ENCODE measurements at regions not wholly inside any gene's neighbourhood (a gene's known extent, or its start where the extent isn't known, plus 50 kb on each side); places are given as distances from the start of the nearest gene placed in this dataset.

DNA sequence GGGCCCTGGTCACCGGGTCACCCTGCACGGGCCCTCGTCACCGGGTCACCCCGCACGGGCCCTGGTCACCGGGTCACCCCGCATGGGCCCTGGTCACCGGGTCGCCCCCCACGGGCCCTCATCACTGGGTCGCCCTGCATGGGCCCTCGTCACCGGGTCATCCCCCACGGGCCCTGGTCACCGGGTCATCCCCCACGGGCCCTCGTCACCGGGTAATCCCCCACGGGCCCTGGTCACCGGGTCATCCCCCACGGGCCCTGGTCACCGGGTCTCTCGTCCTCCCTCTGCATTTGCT is 77.6 kb downstream of the RIPK4 start:
- H3K4me1 Mint-ChIP-seq (ENCODE audit: insufficient read depth, unreplicated experiment): peaks cover 28% of the 10 kb centered on the region
- H3K4me3 Mint-ChIP-seq (ENCODE audit: unreplicated experiment): no peak overlapping the region
- H3K27ac Mint-ChIP-seq (ENCODE audit: low read depth, unreplicated experiment): no peak overlapping the region
- intact Hi-C loops (cut with micrococcal nuclease): no loop called here
- ChIA-PET POLR2A (no interaction called here), CTCF (no interaction called here)
- TF ChIP-seq, protein P1, sequence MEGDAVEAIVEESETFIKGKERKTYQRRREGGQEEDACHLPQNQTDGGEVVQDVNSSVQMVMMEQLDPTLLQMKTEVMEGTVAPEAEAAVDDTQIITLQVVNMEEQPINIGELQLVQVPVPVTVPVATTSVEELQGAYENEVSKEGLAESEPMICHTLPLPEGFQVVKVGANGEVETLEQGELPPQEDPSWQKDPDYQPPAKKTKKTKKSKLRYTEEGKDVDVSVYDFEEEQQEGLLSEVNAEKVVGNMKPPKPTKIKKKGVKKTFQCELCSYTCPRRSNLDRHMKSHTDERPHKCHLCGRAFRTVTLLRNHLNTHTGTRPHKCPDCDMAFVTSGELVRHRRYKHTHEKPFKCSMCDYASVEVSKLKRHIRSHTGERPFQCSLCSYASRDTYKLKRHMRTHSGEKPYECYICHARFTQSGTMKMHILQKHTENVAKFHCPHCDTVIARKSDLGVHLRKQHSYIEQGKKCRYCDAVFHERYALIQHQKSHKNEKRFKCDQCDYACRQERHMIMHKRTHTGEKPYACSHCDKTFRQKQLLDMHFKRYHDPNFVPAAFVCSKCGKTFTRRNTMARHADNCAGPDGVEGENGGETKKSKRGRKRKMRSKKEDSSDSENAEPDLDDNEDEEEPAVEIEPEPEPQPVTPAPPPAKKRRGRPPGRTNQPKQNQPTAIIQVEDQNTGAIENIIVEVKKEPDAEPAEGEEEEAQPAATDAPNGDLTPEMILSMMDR (IDR thresholded peaks at IDR 0.05; ENCODE audit: unreplicated experiment): no peak
- peaks cover 8% of the 10 kb centered on the region for H3K9me3 Mint-ChIP-seq (ENCODE audit: unreplicated experiment)
- BruUV-seq (replicated peaks): no TSS peak
- no peaks in the 10 kb centered on the region for H3K36me3 Mint-ChIP-seq (ENCODE audit: insufficient read depth, unreplicated experiment)
- DNase-seq (ENCODE audit: unreplicated experiment): no peak
- H3K27me3 Mint-ChIP-seq (ENCODE audit: insufficient read depth, unreplicated experiment): no peaks in the 10 kb centered on the region

GRCh38 chr21:41687633-41688032 is 79.2 kb downstream of the RIPK4 start:
- intact Hi-C loops (cut with micrococcal nuclease): no loop called here
- H3K27ac Mint-ChIP-seq (ENCODE audit: low read depth, unreplicated experiment): no peak overlapping the region
- CTCF ChIA-PET: interaction anchor here (1.1 to 1.4 kb wide), 3 partner anchors 19 to 78 kb away, joined by 3 to 4 read pairs (median 3); no protein-coding TSS in a partner anchor

DNA sequence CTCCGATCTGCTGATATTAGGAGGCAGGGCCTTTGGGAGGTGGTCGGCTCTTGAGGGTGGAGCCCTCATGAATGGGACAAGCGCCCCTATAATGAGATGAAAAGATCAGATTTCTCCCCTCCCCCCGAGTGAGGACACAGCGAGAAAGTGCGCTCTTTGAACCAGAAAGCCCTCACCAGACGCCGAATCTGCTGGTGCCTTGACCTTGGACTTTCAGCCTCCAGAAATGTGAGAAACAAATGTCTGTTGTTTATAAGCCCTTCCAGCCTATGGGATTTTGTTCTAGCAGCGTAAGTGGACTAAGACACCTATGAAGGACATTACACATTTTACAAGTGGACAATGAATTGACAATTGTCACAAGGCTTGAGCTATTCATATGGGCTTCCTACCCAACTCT is 80.2 kb downstream of the RIPK4 start:
- Mint-ChIP-seq H3K4me1 (ENCODE audit: insufficient read depth, unreplicated experiment) (peaks cover 44% of the 10 kb centered on the region), H3K27ac (ENCODE audit: low read depth, unreplicated experiment) (peak overlapping the region; percentile 61), H3K9me3 (ENCODE audit: unreplicated experiment) (no peaks in the 10 kb centered on the region), H3K27me3 (ENCODE audit: insufficient read depth, unreplicated experiment) (no peaks in the 10 kb centered on the region), H3K36me3 (ENCODE audit: insufficient read depth, unreplicated experiment) (no peaks in the 10 kb centered on the region), H3K4me3 (ENCODE audit: unreplicated experiment) (no peak overlapping the region)
- no peak for DNase-seq (ENCODE audit: unreplicated experiment)
- TF ChIP-seq, protein P1 (IDR thresholded peaks at IDR 0.05; ENCODE audit: unreplicated experiment): no peak
- ChIA-PET POLR2A (interaction anchor here (0.6 to 3.2 kb wide), 3 partner anchors 21 to 72 kb away, joined by 3 to 35 read pairs (median 6); no protein-coding TSS in a partner anchor), CTCF (interaction anchor here (1.0 to 1.4 kb wide), 3 partner anchors 20 to 90 kb away, joined by 3 to 4 read pairs (median 4); no protein-coding TSS in a partner anchor)
- no TSS peak for BruUV-seq (replicated peaks)
- intact Hi-C loops (cut with micrococcal nuclease): no loop called here

More at GRCh38 chr21:41687633-41688032, 79.2 kb downstream of the RIPK4 start:
- no peaks in the 10 kb centered on the region for H3K9me3 Mint-ChIP-seq (ENCODE audit: unreplicated experiment)
- DNase-seq (ENCODE audit: unreplicated experiment): no peak
- no peaks in the 10 kb centered on the region for H3K27me3 Mint-ChIP-seq (ENCODE audit: insufficient read depth, unreplicated experiment)
- H3K4me3 Mint-ChIP-seq (ENCODE audit: unreplicated experiment): no peak overlapping the region
- H3K4me1 Mint-ChIP-seq (ENCODE audit: insufficient read depth, unreplicated experiment): peaks cover 43% of the 10 kb centered on the region
- POLR2A ChIA-PET: interaction anchor here (0.7 kb wide), 1 partner anchor 80 kb away, joined by 3 read pairs; no protein-coding TSS in a partner anchor
- TF ChIP-seq, protein P1 (IDR thresholded peaks at IDR 0.05; ENCODE audit: unreplicated experiment): no peak
- no peaks in the 10 kb centered on the region for H3K36me3 Mint-ChIP-seq (ENCODE audit: insufficient read depth, unreplicated experiment)
- BruUV-seq (replicated peaks): no TSS peak

- Mint-ChIP-seq H3K4me1 (ENCODE audit: insufficient read depth, unreplicated experiment) (peaks cover 44% of the 10 kb centered on the region), H3K4me3 (ENCODE audit: unreplicated experiment) (peak overlapping the region; percentile 57), H3K27me3 (ENCODE audit: insufficient read depth, unreplicated experiment) (no peaks in the 10 kb centered on the region), H3K9me3 (ENCODE audit: unreplicated experiment) (no peaks in the 10 kb centered on the region), H3K36me3 (ENCODE audit: insufficient read depth, unreplicated experiment) (no peaks in the 10 kb centered on the region), H3K27ac (ENCODE audit: low read depth, unreplicated experiment) (peak overlapping the region; percentile 86)
- POLR2A ChIA-PET: interaction anchor here (0.9 to 3.8 kb wide), 12 partner anchors 10 to 99 kb away, joined by 4 to 54 read pairs (median 14); partner anchors contain the start of gene RIPK4
- intact Hi-C loops (cut with micrococcal nuclease): loop anchor here (2.0 kb wide), 2 partner anchors 41 to 75 kb away; no protein-coding TSS in a partner anchor
- CTCF ChIA-PET: interaction anchor here (0.8 to 1.0 kb wide), 2 partner anchors 12 to 37 kb away, joined by 3 read pairs; no protein-coding TSS in a partner anchor
- no TSS peak for BruUV-seq (replicated peaks)
- DNase-seq (ENCODE audit: unreplicated experiment): no peak
- TF ChIP-seq, protein P1 (IDR thresholded peaks at IDR 0.05; ENCODE audit: unreplicated experiment): no peak
Measured at GRCh38 chr21:41685511-41686149, 81.2 kb downstream of the RIPK4 start.
